VCaP (cell line): ENCODE measurements at regions not wholly inside any gene's neighbourhood (a gene's known extent, or its start where the extent isn't known, plus 50 kb on each side); places are given as distances from the start of the nearest gene placed in this dataset.

Experiments used
- H3K27ac ChIP-seq: fragments of 450-650 bp; 2 replicates; pipeline ENCODE4 v1.5.1; 2017
- CTCF ChIP-seq: fragments of 450-650 bp; conservative IDR thresholded peaks from 2 replicates; pipeline ENCODE4 v1.5.1; 2017; ENCODE audit warnings: mild to moderate bottlenecking, moderate library complexity

- no peak for TF ChIP-seq CTCF
- no peak overlapping the region for H3K27ac ChIP-seq
Measured at GRCh38 chr10:31754803-31755624, 173.6 kb downstream of the ARHGAP12 start.

GRCh38 chr10:31753681-31754080 is 174.9 kb downstream of the ARHGAP12 start:
- no peak overlapping the region for H3K27ac ChIP-seq
- no peak for TF ChIP-seq CTCF

- TF ChIP-seq CTCF = no peak
- no peak overlapping the region for H3K27ac ChIP-seq
Measured at GRCh38 chr10:31752170-31752569, 176.5 kb downstream of the ARHGAP12 start.

GRCh38 chr10:31751738-31752080 is 176.9 kb downstream of the ARHGAP12 start:
- H3K27ac ChIP-seq = no peak overlapping the region
- no peak for TF ChIP-seq CTCF

- H3K27ac ChIP-seq = no peak overlapping the region
- no peak for TF ChIP-seq CTCF
Measured at GRCh38 chr10:31751051-31751737, 177.4 kb downstream of the ARHGAP12 start.

GRCh38 chr10:31749981-31750840 is 178.4 kb downstream of the ARHGAP12 start:
- H3K27ac ChIP-seq = no peak overlapping the region

More at GRCh38 chr10:31749981-31750840, 178.4 kb downstream of the ARHGAP12 start:
- no peak for TF ChIP-seq CTCF
